Loucy (cell line): ENCODE measurements at regions not wholly inside any gene's neighbourhood (a gene's known extent, or its start where the extent isn't known, plus 50 kb on each side); places are given as distances from the start of the nearest gene placed in this dataset.

Experiments
- EZH2phosphoT487 ChIP-seq: fragments of 200-600 bp; IDR thresholded peaks from 2 replicates; pipeline ENCODE4 v1.6.1; 2018; ENCODE audit warnings: antibody characterized with exemption, mild to moderate bottlenecking, moderate library complexity, borderline replicate concordance
- TF ChIP-seq, protein P1 (sequence below): fragments of 200-600 bp; sonication (generic); conservative IDR thresholded peaks from 2 replicates; pipeline ENCODE4 v1.5.1; 2014; ENCODE audit warnings: mild to moderate bottlenecking, antibody characterized with exemption, low read length

DNA sequence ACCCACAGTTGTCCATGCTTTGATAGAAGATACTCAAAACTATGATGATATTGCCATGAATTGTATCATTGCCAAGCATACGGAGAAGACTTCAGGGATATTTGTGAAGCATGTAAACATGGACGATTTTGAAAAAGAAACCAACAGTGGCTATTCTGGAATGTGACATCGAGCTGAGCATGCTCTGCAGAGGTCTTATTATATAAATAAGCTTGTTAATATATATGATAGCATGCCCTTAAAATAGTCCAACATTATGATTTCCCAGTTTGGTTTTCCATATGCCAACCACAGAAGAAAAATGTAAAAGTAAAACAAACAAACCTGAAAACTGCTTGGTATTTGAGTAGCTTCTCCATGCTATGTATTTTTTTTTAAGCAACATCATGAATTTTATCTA, 159.1 kb downstream of the LNPK start:
- TF ChIP-seq, protein P1, sequence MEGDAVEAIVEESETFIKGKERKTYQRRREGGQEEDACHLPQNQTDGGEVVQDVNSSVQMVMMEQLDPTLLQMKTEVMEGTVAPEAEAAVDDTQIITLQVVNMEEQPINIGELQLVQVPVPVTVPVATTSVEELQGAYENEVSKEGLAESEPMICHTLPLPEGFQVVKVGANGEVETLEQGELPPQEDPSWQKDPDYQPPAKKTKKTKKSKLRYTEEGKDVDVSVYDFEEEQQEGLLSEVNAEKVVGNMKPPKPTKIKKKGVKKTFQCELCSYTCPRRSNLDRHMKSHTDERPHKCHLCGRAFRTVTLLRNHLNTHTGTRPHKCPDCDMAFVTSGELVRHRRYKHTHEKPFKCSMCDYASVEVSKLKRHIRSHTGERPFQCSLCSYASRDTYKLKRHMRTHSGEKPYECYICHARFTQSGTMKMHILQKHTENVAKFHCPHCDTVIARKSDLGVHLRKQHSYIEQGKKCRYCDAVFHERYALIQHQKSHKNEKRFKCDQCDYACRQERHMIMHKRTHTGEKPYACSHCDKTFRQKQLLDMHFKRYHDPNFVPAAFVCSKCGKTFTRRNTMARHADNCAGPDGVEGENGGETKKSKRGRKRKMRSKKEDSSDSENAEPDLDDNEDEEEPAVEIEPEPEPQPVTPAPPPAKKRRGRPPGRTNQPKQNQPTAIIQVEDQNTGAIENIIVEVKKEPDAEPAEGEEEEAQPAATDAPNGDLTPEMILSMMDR = no peak
- TF ChIP-seq EZH2phosphoT487 = no peak
